ENCODE measurements at regions not wholly inside any gene's neighbourhood (a gene's known extent, or its start where the extent isn't known, plus 50 kb on each side); places are given as distances from the start of the nearest gene placed in this dataset.
A peak's percentile ranks its signal among the peaks of the same experiment; 100 is the strongest.

GRCh38 chr11:19573666-19574065, 139.0 kb upstream of the NAV2 start:
- Histone ChIP-seq H3K4me3 (no peak overlapping the region), H3K36me3 (no peaks in the 10 kb centered on the region), H3K4me1 (peaks cover 19 to 23% of the 10 kb centered on the region in 2 donors), H3K27me3 (no peaks in the 10 kb centered on the region), H3K9me3 (no peaks in the 10 kb centered on the region), H3K27ac (no peak overlapping the region)
- ATAC-seq: peak; percentile 20
- intact Hi-C loops (cut with DNase I): loop anchor here in 1 of 2 donors (5.0 kb wide), 1 partner anchor 169 kb away; no protein-coding TSS in a partner anchor
- DNase-seq: no peak
- no peak for TF ChIP-seq CTCF (IDR thresholded peaks at IDR 0.05)

GRCh38 chr11:19571906-19572305, 140.7 kb upstream of the NAV2 start:
- no peak for TF ChIP-seq CTCF (IDR thresholded peaks at IDR 0.05)
- ATAC-seq: no peak
- Histone ChIP-seq H3K4me3 (no peak overlapping the region), H3K27ac (no peak overlapping the region), H3K36me3 (no peaks in the 10 kb centered on the region), H3K9me3 (no peaks in the 10 kb centered on the region), H3K4me1 (peaks cover 6% of the 10 kb centered on the region in 2 donors), H3K27me3 (no peaks in the 10 kb centered on the region)
- DNase-seq: no peak
- intact Hi-C loops (cut with DNase I): loop anchor here in 1 of 2 donors (5.0 kb wide), 1 partner anchor 170 kb away; no protein-coding TSS in a partner anchor

GRCh38 chr11:19570889-19571288, 141.7 kb upstream of the NAV2 start:
- no peaks in the 10 kb centered on the region for H3K27me3 ChIP-seq
- no peaks in the 10 kb centered on the region for H3K9me3 ChIP-seq
- no peak overlapping the region for H3K27ac ChIP-seq
- no peaks in the 10 kb centered on the region for H3K36me3 ChIP-seq
- DNase-seq (no peak), ATAC-seq (no peak)
- H3K4me1 ChIP-seq: no peaks in the 10 kb centered on the region
- intact Hi-C loops (cut with DNase I): loop anchor here in 1 of 2 donors (5.0 kb wide), 1 partner anchor 171 kb away; no protein-coding TSS in a partner anchor
- H3K4me3 ChIP-seq: no peak overlapping the region
- no peak for TF ChIP-seq CTCF (IDR thresholded peaks at IDR 0.05)

- H3K27me3 ChIP-seq: no peaks in the 10 kb centered on the region
- ATAC-seq (no peak), DNase-seq (no peak)
- no peak overlapping the region for H3K27ac ChIP-seq
- no peak for TF ChIP-seq CTCF (IDR thresholded peaks at IDR 0.05)
- H3K4me1 ChIP-seq: peaks cover 0 to 6% of the 10 kb centered on the region in 2 donors
- no peaks in the 10 kb centered on the region for H3K9me3 ChIP-seq
- no peaks in the 10 kb centered on the region for H3K36me3 ChIP-seq
- intact Hi-C loops (cut with DNase I): no loop called here
- H3K4me3 ChIP-seq: no peak overlapping the region
Measured at GRCh38 chr11:19567996-19568395, 144.6 kb upstream of the NAV2 start.

GRCh38 chr11:19566583-19567379, 145.9 kb upstream of the NAV2 start:
- intact Hi-C loops (cut with DNase I): no loop called here
- H3K36me3 ChIP-seq: no peaks in the 10 kb centered on the region
- H3K9me3 ChIP-seq: no peaks in the 10 kb centered on the region
- DNase-seq (no peak), ATAC-seq (no peak)
- H3K27ac ChIP-seq: no peak overlapping the region
- no peak overlapping the region for H3K4me3 ChIP-seq
- H3K4me1 ChIP-seq: peaks cover 0 to 6% of the 10 kb centered on the region in 2 donors
- H3K27me3 ChIP-seq: no peaks in the 10 kb centered on the region
- TF ChIP-seq CTCF (IDR thresholded peaks at IDR 0.05): no peak

Data from left lung (tissue), 4 donors.